GM21423 (cell line): ENCODE measurements at regions not wholly inside any gene's neighbourhood (a gene's known extent, or its start where the extent isn't known, plus 50 kb on each side); places are given as distances from the start of the nearest gene placed in this dataset.
"Not testable (repeated sequence)": the region's sequence is repeated elsewhere in the genome, so short reads cannot be mapped to it uniquely, and the experiment has no call there.

Experiments used
- ATAC-seq: cut with Tn5 transposase; IDR thresholded peaks from one replicate; pipeline ENCODE4 v1.9.1; 2021; ENCODE audit warnings: mild to moderate bottlenecking, moderate library complexity; ENCODE audit not compliant: unreplicated experiment

DNA sequence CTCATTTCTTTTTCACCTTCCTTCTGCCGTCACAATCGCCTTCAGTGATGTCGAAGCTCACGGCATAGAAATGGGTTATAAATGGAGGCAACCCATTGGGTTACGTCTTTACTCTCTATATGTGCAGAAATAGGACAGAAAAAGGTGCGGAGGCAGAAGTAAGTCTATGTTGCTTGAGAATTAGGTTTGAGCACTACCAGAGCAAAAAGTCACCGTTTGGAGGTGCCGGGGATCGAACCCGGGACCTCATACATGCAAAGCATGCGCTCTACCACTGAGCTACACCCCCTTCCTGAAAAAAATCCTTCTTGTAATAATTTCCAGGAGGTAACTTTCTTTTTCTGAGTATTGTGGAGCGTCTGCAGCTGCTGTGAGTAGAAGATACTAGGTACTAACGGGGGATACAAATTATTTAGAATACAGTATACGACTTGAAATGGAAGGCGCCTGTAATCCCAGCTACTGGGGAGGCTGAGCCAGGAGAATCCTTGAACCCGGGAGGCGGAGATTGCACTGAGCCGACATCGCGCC, 134.2 kb downstream of the TRIM27 start:
- ATAC-seq, result no peak

DNA sequence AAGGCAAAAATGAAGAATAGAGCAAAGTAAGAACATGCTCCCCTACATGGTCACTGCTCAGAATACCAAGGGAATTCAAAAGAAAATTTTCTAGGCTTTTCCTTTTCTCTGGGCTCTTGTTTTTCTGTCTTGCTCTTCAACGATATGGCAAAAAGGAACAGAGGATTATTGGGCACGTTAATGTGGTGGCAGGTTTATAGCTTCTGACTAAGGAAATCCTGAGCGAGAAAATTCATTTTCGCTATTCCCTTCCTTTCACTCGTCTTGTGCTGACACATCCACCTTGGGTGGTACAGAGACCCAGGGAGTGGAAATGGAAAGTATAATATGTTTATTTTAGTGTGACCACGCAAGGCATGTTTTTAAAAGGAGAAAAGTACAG, 132.8 kb downstream of the TRIM27 start:
- ATAC-seq, result no peak

DNA sequence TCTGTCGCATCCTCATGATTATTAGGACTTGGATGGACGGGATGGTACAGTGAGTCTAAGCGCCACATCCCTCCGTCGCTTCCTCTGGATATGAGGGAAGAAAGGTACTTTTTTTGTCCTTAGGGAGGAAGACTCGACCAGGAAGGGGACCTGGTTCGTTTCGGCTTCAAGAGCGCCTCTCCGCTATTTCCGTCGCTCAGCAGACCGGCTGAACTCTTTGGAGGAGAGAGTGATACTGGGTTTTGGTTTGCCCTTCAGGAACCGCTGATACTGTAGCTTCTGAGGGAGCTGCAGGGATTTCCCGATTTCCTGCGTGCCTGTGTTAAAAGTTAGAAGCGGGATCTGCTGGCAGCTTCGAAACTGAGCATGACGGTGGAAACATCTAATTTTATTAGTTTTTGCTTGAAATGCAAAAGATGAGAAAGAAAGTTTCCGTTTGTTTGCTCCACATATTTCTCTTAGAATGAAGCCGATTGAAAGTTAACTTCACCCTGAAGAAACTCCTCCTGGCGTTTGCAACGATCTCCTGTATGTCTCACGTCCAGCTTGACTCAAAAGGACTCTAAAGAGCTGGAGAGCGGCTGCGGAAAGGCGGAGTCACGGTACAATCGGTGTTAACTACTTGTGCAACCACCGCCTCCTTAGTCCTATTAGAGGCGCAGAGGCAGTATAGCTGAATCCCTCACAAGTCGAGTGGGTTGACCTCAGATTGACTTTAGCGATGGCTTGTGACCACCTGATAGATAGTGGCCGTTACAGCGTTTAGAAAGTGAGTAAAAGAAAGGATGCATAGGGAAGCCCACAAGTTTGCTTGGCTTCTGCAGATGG, 129.4 kb downstream of the TRIM27 start:
- no peak for ATAC-seq

DNA sequence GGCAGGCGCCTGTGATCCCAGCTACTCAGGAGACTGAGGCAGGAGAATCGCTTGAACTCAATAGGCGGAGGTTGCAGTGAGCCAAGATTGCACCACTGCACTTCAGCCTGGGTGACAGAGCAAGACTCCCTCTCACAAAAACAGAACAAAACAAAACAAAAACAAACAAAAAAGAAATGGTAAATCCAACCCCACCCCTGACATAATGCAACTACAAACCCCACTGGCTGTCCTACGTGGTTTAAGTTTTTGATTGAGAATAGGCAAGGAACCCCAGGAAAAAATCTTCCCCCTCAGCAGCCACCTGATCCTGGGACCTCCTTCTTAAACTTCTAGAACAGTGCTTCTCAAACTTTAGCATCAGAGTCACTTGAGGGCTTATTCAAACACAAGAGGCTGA, 123.1 kb downstream of the TRIM27 start:
- ATAC-seq, result not testable (repeated sequence)

DNA sequence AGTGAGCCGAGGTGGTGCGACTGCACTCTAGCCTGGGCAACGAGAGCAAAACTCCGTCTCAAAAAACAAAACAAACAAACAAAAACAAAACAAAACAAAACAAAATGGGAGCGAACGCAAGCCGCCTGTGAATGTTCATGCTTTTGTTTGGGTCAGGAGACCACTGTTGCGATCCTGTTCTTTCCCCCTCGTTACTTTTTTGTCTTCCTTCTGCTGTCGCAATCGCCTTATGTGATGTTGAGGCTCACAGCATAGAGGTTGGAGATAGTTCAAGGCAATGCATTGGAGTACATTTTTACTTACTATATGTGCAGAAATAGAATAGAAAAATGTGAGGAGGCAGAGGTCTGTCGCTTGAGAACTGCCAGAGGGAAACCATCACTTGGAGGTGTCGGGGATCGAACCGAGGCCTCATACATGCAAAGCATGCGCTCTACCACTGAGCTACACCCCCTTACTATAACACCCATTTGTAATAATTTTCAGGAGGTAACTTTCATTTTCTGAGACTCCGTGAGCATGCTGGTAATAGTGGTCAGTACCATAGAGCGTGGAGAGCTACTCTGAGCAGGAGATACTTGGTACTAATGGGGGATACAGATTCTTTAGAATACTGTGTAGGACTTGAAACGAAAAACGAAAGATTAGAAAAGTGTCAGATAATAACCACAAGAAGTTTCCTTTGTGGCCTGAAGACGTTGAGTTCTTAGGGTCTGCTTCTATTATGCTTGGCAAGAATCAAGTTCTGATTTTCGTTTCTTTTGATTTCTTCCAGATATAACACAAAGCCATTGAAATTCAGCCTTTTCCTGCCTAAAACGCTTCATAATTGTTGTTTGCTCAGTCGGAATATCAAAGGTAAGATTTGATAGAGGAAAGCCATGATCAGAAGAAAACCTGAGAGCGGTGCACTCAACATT, 121.1 kb downstream of the TRIM27 start:
- no peak for ATAC-seq

DNA sequence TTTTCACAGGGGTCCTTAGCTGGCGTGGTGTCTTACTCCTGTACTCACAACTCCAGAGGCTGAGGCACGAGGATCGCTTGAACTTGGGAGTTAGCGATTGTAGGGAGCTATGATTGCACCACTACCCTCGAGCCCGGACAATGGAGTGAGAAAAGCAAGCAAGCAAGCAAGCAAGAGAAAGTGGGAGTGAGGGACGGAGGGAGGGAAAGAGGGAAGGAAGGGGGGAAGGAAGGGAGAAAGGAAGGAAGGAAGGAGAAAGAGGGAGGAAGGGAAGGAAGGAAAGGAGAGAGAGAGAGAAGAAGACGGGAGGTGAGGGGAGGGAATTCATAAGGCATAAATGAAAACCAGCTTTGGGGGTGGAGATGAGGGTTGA, 120.5 kb downstream of the TRIM27 start:
- no peak for ATAC-seq

DNA sequence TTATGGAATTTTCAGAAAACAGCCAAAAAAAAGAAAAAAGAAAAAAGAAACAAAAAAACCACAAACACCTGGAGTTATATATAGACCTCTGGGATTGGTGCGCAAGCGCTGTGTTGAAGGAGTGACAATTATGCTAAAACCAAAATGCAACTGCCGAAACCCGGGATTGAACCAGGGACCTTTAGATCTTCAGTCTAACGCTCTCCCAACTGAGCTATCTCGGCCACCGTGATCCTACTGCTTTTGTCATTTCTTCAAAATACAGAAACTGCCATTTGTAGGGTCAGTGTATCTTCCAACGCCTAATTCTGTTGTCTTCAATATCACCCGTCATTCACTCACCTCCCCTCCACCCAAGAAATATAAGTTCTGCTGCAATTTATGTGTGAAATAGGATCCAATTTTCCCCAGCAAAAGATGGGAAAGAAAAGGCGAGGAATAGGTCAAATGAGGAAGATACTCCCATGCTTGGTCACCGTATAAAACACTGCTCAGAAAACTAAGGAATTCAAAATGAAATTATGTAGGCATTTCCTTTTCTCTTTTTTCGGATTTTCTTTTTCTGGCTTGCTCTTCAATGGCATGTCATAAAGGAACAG, 116.0 kb downstream of the TRIM27 start:
- no peak for ATAC-seq

DNA sequence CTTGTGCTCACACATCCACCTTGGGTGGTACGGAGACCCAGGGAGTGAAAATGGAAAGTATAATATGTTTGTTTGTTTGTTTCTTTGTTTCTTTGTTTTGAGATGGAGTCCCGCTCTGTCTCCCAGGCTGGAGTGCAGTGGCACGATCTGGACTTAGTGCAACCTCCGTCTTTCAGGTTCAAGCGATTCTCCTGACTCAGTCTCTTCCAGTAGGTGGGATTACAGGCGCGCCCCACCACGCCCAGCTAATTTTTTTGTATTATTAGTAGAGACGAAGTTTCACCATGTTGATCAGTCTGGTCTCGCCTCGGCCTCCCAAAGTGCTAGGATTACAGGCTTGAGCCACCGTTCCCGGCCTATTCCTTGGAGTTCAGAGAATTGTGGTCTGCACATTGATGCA, 115.4 kb downstream of the TRIM27 start:
- no peak for ATAC-seq

DNA sequence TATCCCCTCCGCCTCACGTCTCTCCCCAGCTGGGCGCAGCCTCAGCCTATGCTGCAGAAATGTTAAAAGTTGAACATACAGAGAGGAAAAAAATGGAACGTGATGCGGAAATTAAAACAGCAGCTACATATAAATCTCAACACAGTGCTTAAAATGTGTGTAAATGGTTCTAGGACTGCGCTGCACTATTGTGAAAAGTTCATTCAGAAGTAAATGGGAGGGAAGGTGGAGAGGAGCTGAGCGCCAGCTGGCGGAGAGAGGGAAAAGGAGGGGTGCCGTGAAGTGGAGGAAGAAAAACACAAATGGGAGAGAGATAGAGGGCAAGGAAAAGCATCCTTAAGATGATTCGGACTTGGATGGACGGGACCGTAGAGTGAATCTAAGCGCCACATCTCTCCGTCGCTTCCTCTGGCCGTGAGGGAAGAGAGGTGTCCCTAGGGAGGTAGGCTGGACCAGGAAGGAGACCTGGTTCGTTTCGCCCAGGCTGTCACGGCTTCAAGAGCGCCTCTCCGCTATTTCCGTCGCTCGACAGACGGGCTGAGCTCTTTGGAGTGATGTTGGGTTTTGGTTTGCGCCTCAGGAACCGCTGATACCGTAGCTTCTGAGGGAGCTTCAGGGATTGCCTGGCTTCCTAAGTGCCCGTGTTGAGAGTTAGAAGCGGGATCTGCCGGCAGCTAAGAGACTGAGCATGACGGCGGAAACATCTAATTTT, 113.7 kb downstream of the TRIM27 start:
- ATAC-seq, result no peak

DNA sequence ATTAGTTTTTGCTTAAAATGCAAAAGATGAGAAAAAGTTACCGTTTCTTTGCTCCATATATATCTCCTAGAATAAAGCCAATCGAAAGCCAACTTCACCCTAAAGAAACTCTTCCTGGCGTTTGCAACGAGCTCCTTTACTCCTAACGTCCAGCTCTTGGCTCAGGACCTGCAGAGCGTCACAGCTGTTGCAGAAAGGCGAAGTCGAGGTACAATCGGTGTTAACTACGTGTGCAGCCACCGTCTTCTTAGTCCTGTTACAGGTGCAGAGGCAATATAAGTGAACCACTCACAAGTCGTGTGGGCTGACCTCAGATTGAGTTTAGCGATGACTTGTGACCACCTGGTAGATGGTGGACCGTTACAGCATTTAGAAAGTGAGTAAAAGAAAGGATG, 113.1 kb downstream of the TRIM27 start:
- ATAC-seq, result no peak

DNA sequence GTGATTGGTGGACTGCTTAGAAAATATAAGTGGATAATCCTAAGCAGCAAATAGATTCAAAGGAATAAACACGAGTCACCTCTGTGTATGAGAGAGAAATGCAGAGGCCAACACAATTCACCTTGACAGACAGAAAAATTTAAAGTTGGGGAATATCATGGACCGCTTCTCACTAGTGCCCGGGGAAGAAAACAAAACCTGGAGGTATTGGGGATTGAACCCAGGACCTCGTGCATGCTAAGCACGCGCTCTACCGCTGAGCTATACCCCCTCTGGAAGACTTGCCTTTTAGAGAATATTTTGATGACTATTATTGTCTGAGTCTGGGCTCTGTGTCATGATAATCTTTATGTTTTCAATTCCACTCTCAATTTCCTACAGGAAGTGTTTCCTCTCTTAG, 111.9 kb downstream of the TRIM27 start:
- ATAC-seq, result no peak

DNA sequence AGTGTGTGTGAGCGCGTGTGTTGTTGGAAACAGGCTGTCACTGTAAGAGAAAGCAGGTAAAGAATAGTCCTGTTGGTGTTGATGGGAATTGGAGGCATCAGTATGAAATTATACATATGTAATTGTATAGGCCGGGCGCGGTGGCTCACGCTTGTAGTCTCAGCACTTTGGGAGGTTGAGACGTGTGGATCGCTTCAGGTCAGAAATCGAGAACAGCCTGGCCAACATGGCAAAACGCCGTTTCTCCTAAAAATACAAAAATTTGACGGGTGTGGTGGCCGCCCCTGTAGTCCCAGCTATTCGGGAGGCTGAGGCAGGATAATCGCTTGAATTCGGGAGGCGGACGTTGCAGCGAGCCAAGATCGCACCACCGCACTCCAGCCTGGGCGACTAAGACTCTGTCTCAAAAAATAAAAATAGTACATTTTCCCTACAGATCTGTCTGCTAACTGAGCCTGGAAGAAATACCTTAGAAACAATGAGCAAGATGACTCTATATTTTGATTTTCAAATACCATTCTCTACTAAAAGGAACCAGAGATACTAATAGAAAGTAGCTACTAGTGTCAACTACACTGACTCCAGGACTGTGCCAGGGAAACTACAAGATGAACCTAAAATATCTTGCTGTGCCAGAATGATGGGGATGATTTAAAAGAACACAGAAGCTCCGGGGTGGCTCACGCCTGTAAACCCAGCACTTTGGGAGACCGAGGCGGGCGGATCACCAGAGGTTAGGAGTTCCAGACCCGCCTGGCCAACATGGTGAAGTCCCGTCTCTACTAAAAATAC, 110.8 kb downstream of the TRIM27 start:
- ATAC-seq, result no peak

DNA sequence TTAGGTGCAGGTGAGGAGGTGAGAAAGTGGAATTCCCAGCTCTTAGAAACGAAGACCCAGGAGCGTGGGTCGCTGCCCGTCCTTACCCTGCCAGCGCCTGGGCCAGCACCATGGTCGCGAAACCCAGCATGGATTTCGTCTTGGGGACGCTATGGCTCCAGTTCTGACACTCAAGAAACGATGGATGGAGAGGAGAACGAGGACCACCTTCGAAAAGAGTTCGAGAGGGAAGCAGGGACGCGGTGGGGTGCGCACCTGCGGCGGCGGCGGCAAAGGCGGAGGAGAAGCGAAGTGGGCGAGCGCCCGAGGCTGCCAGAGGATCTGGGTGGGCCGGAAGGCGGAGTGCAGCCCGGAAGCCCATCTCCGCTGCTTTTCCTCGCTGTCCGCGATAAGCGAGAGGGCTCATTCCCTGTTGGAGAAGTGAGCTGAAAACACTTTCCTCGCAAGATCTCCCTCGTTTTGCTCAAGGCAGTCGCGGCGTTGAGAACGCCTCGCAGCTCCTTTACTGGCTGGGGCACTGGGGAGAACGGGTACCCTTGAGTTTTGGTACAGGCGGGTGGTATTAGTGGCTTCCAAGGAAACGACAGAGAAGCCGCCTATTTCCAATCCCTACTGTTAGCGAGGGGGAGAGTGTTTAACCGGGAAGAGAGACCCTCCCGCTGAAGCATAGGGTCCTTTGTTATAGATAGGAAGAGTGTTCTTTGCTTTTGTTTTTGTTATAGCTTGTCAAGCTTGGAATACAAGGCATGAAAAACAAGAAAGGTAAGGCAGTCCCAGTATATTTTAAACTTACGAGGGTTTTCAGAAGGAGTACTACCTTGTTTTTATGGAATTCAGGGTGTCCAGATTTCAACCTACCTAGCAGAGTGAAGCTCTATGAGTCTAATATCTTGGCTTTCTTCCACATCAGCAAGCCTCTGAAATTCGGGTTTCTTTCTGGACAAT, 109.5 kb downstream of the TRIM27 start:
- no peak for ATAC-seq

DNA sequence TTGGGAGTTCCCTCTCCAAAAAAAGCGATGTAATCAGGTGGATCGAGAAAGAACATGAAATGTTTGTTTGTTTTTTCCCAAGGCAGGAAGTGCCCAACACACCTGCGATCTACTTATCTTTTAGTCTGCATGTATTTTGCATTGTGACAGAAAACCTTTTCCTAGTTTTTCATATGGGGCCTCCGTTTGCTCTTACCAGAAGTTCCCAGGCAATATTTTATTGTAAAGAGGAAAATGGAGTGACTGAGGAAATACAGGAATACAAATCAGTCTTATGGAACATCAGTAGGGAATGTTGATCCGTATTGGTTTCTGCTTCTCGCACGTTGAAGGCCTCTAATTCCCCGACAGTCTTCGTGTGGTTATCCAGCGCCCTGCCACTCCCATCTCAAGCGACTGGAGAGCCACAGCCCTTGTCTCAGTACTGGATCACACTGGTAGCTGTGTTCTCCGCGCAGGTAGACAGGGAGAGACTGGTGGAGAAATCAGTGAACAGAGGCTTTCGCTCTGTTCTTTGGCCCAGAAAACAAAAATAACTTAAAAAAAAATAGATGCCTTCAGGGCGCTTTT, 107.4 kb downstream of the TRIM27 start:
- no peak for ATAC-seq

DNA sequence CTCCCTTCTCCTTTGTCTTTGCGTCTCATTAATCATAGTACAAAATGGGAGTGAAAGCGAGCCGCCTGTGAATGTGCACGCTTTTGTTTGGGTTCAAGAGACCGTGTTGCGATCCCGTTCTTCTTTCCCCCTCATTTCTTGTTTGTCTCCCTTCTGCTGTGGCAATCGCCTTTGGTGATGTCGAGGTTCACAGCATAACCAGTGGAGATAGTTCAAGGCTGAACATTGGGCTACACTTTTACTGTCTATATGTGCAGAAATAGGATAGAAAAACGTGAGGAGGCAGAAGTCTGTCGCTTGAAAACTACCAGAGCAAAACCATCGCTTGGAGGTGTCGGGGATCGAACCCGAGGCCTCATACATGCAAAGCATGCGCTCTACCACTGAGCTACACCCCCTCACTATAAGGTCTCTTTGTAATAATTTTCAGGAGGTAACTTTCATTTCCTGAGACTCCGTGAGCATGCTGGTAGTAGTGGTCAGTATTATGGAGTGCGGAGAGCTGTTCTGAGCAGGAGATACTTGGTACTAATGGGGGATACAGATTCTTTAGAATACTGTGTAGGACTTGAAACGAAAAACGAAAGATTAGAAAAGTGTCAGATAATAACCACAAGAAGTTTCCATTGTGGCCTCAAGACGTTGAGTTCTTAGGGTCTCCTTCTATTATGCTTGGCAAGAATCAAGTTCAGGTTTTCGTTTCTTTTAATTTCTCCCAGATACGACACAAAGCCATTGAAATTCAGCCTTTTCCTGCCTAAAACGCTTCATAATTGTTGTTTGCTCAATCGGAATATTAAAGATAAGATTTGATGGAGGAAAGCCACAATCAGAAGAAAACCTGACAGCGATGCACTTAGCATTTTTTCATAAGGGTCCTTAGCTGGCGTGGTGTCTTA, 106.6 kb downstream of the TRIM27 start:
- ATAC-seq, result no peak

DNA sequence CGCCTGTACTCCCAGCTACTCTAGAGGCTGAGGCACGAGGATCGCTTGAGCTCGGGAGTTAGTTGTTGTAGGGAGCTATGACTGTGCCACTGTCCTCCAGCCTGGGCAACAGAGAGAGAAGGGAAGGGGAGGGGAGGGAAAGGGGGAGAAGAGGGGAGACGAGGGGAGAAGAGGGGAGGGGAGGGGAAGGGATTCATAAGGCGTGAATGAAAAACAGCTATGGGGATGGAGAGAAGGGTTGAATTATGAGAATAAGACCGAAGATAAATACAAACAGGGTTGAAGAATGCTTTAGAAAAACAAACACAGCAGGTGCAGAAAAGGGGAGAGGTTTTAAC, 106.0 kb downstream of the TRIM27 start:
- ATAC-seq, result no peak

DNA sequence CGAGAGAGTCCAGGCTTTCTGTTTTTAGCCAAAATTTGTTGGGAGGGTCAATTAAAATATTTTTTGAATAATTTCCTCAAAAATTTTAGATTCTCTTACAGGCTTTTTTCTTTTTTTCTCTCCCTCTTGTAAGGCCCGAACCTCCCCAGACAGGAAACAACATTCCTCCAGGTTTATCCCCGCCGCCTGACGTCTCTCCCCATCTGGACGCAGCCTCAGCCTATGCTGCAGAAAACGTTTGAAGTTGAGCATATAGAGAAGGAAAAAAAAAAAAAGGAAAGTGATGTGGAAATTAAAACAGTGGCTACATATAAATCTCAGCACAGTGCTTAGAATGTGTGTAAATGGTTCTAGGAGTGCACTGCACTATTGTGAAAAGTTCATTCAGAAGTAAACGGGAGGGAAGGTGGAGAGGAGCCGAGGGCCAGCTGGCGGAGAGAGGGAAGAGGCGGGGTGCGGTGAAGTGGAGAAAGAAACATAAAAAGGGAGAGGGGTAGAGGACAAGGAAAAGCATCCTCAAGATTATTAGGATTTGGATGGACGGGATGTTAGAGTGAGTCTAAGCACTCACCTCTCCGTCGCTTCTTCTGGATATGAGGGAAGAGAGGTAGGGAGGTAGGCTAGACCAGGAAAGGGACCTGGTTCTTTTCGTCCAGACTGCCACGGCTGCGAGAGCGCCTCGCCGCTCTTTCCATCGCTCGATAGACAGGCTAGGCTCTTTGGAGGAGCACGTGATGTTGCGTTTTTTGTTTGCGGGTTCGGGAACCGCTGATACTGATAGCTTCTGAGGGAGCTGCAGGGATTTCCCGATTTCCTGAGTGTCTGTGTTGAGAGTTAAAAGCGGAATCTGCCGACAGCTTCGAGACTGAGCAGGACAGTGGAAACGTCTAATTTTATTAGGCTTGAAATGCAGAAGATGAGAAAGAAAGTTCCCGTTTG, 98.7 kb downstream of the TRIM27 start:
- no peak for ATAC-seq
